DMS153 treated with DMSO at 0.1 percent for 48 hours (cell line): ENCODE measurements at regions not wholly inside any gene's neighbourhood (a gene's known extent, or its start where the extent isn't known, plus 50 kb on each side); places are given as distances from the start of the nearest gene placed in this dataset.

ENCODE experiments used
- DNase-seq: peaks from one replicate; lab custom pipeline; 2025; ENCODE audit not compliant: unreplicated experiment; lab: John Stamatoyannopoulos, UW

GRCh38 chr15:81536356-81536755 lies 162.3 kb upstream of the TMC3 start:
- no peak for DNase-seq

- DNase-seq: no peak
Observed at GRCh38 chr15:81534124-81534523, 160.1 kb upstream of the TMC3 start.

DNA sequence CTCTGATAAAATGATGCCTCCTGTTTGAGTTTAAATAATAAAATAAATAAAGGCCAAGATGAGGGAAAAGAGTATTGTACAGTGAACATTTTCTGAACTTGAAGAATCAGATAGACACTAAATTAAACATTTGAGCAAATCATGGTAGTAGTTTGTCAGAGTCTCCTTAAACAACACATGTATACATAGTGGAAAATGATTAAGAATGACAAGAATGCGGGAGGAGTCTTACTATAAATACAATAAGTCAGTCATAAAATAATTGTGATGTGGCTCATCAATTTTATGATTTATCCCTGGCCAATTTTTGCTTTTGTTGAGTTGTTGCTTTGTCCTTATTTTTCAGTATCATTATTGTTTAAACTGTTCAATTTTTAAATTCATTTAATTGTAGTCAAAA lies 158.0 kb upstream of the TMC3 start:
- no peak for DNase-seq

- no peak for DNase-seq
Observed at GRCh38 chr15:81531109-81531592, 157.1 kb upstream of the TMC3 start.

DNA sequence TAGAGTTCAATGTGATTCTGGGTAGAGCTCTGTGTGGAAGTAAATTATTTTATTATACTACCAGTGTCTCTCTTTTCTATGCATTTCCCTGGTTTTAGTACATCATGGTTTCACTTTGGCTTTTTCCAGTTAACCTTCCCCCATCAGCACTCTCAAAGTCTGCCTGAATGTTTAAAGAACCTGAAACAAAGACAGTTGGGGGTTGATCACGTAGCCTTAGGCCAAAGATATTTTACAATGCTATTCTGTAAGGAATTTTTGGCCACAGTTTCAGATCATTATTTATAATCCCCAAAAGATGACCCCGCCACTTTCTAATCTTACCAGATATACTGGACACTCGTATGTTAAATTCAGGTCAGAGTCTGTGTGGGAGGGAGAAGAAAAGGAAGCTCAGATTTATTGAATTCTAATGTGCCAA lies 156.3 kb upstream of the TMC3 start:
- no peak for DNase-seq

- no peak for DNase-seq
Observed at GRCh38 chr15:81529481-81529880, 155.5 kb upstream of the TMC3 start.

DNA sequence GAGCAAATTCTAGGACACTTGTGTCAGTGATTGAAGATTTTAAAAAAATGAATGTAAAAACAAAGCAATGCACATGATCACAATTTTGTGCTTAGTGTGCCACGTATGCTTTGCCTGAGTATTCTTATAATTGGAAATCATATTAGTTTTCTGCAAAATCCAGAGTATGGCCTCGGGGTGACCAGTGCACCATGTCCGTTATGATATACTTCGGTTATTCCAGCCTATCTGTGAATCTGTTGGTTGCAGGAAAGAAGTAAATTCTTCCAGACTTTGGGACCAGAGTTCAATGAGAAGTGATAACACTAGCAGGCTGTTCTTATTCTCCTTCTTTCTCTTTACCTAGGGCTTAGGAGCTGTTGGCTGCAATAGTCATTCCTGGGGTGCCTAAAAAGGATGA lies 152.0 kb upstream of the TMC3 start:
- DNase-seq: no peak

DNA sequence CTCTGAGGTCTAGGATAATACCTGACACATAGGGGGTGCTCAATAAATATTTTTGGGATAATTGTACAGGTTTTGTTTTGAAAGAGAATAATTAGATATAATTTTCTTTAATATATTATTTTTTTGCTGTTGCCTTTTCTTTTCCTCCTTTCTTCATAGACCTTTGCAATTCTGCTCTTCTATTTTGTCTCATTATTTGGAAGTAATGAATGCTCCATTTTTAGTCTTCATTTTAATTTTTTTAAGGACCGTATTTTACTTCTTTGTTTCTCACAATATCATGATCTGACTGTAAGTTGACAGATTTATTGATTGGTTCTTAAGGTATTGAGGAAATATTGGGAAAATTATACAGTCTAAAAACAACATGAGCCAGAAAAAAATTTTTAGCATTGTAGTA lies 150.5 kb upstream of the TMC3 start:
- no peak for DNase-seq

DNA sequence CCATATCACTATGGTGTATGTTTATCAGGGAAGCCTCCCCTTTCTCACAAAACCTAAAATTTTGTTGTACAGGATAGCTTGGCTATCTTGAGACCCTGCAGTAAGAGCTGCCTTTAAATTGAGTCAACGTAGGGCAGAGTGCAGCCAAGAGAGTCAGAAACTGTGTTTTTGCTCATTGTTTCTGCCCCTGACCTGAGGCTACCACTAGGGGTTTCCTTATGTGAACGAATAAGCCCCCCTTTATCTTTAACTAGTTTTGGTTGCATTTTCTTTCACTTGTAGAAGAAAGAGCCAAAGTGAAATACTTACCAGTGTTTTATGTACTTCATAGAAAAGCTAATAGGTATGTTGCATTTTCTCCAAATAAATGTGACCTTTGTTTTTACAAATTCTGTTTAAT lies 149.9 kb upstream of the TMC3 start:
- DNase-seq: no peak

- no peak for DNase-seq
Observed at GRCh38 chr15:81520480-81520879, 146.5 kb upstream of the TMC3 start.

DNA sequence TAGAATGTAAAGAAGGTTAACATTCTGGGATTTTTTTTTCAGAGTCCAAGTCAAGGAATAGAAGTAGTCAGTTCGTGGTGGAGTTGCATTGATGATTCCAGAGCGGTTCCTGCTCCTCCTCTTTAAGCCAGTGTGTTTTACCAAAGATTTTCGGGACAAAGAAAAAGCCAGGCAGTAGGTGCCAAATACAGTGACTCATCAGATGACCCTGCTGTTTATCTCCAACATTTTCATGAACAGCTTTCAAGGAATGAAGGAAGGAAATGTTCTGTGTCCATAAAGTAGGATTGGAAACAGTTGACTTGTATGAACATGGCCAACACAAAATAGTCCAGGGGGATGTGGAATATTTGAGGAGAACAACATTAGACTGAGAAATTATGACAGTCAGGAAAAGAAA lies 142.4 kb upstream of the TMC3 start:
- DNase-seq: no peak

GRCh38 chr15:81516012-81516411 lies 142.0 kb upstream of the TMC3 start:
- DNase-seq: no peak

DNA sequence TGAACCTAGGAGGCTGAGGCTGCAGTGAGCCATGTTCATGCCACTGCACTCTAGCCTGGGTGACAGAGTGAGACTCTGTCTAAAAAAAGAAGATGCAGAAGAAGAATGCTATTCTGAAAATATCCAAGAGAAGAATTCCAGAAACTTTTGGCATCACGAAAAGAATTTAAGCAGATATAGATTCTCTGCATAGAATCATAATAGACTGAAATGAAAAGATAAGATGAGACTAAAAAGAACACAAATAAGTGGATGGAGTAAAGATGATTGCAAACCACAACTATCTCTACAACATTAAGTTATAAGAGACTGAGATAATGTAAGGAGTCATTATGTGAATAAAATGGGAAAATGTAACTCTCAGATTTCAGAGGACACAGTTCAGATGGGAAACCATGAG lies 140.7 kb upstream of the TMC3 start:
- no peak for DNase-seq

DNA sequence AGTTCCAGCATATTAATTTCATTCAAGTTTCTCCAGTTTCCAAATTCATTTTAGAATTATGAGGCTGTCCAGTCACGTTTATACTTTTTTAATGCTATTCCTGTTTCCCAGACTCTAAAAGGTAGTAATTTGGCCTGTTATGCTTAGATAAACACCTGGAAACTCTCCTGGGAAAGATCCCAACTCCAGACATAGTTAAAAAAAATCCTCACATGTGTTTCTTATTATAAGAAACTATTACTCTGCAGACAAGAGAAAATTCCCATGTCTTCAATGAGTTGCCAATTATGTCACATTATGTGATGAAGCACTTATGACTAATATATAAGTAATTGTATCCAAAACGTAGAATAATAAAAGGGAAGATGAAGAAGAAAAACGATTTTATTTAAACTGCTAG lies 137.1 kb upstream of the TMC3 start:
- DNase-seq: no peak

- no peak for DNase-seq
Observed at GRCh38 chr15:81507831-81508230, 133.8 kb upstream of the TMC3 start.

GRCh38 chr15:81506936-81507335 lies 132.9 kb upstream of the TMC3 start:
- DNase-seq: no peak

DNA sequence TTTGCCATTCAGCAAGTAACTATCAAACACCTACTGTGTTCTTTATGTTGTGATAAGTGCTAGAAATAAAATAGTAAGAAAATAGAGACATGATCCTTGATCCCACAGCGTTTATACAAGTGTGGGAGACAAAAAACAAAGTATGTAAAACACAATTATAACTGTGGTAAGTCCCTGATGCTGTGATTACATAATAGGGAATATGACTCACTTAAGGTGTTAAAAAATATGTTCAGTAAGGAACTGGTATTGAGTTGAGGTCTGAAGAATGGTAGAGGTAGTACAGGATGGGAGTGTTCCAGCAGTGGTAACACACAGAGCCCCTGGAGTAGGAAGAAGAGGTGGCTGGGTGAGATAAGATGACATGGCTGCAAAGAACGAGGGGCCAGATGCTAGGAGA lies 132.1 kb upstream of the TMC3 start:
- DNase-seq: no peak

GRCh38 chr15:81504170-81504905 lies 130.3 kb upstream of the TMC3 start:
- no peak for DNase-seq

DNA sequence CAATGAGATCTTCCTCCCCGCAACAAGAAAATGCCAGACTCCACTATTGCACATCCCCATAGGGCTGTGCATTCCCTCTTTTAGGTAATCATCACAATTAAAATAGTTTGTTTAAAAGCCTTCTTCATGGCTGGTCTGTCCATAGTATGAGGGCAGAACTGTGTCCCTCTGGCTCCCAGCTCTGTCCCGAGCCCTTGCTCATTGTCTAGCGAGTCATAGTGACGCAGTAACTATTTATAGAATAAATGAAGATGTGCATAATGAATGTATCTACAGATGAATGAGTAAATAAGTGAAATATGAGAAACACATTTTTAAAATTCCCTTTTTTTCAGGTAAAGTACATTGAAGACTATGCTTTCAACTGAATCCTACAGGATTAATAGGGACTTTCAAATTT lies 128.4 kb upstream of the TMC3 start:
- DNase-seq: no peak

DNA sequence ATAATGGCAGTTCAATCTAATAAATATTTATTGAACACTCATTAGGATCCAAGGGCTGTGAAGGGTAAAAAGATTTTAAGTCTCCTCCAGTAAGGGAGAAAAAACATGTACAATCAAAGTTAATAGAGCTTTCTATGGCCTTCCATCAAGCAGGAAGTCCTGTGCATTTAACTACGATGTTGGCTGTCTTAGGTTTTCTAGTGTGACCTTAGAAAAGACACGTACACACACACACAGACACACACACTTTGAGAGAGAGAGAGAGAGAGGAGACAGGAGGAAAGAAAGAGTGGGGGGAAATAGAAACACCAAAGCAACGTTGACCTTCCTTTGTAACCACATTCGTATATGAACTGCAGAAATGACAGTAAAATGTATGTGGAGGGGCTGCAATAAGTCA lies 126.1 kb upstream of the TMC3 start:
- no peak for DNase-seq

GRCh38 chr15:81498294-81498693 lies 124.3 kb upstream of the TMC3 start:
- DNase-seq: no peak

- no peak for DNase-seq
Observed at GRCh38 chr15:81497238-81497637, 123.2 kb upstream of the TMC3 start.

DNA sequence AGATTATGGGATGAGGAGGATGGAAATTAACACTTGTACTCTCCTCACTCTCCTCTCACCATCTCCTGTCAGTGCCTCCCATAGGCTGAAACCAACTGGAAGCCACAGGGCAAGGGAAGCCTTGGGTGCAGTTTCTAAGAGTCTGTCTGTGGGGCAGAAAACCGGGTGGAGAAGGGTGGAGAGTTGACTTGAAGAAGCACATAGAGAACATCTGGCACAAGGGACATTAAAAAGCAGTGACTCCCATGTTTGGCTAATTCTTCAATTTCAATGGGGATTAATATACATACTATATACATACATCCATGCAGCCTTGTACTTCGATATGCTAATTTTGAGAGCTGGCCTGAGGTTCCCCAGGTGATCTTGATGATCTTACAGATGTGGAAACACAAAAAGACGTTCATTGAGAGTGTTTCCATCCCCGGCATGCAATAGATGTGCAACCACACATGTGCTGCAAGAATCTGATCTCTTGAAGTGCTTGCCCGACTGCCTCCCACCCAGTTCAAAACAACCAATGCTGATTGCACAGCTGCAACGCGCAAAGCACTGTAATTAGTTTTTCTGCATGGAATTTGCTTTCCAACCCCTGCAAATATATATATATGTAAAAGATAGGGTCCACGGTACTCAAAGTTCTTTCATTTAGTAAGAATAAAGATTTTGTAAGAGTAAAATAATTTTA lies 121.9 kb upstream of the TMC3 start:
- no peak for DNase-seq
